Thyroid gland (tissue), 4 donors: ENCODE measurements at regions not wholly inside any gene's neighbourhood (a gene's known extent, or its start where the extent isn't known, plus 50 kb on each side); places are given as distances from the start of the nearest gene placed in this dataset.

ENCODE experiments used
- POLR2A ChIP-seq, 2 donors: fragments of 450-650 bp; IDR thresholded peaks; one replicate each; pipeline ENCODE4 v1.6.1; 2017; ENCODE audit warnings: antibody characterized with exemption in 2 of 2, mild to moderate bottlenecking in 2 of 2, moderate library complexity in 1 of 2
- TF ChIP-seq, protein P1 (sequence below), 6 experiments: fragments of 200-600 bp in 3 of 6; fragments of 450-650 bp in 3 of 6; sonication (generic) in 3 of 6; IDR thresholded peaks; one replicate each; pipeline ENCODE4 v1.5.1; 2016 to 2019; ENCODE audit warnings: antibody characterized with exemption in 6 of 6, mild to moderate bottlenecking in 2 of 6, inconsistent platforms in 1 of 6, moderate library complexity in 1 of 6

DNA sequence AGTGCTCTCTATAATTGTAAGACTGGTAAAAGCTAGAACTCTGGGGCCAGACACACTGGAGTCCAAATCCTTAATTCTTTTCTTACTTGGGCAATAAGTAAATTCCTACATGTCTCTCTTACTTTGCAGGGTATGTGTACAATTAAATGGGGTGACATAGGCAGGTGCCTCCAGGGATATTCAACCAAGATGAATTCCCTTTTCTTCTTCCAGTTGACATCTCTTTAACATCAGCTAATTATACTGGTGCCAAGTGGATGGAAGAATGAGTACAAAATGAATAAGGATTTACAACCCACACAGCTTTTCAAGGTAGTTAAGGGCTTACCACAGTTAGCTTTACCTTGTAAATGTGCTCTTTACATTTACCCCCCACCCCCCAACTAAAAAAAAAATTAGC, 295.5 kb upstream of the GADL1 start:
- TF ChIP-seq, protein P1, sequence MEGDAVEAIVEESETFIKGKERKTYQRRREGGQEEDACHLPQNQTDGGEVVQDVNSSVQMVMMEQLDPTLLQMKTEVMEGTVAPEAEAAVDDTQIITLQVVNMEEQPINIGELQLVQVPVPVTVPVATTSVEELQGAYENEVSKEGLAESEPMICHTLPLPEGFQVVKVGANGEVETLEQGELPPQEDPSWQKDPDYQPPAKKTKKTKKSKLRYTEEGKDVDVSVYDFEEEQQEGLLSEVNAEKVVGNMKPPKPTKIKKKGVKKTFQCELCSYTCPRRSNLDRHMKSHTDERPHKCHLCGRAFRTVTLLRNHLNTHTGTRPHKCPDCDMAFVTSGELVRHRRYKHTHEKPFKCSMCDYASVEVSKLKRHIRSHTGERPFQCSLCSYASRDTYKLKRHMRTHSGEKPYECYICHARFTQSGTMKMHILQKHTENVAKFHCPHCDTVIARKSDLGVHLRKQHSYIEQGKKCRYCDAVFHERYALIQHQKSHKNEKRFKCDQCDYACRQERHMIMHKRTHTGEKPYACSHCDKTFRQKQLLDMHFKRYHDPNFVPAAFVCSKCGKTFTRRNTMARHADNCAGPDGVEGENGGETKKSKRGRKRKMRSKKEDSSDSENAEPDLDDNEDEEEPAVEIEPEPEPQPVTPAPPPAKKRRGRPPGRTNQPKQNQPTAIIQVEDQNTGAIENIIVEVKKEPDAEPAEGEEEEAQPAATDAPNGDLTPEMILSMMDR (IDR thresholded peaks at IDR 0.05), result no peak
- no peak for TF ChIP-seq POLR2A (IDR thresholded peaks at IDR 0.05)
